HG03571 (cell line): ENCODE measurements at regions not wholly inside any gene's neighbourhood (a gene's known extent, or its start where the extent isn't known, plus 50 kb on each side); places are given as distances from the start of the nearest gene placed in this dataset.

ENCODE experiments used
- ATAC-seq: cut with Tn5 transposase; IDR thresholded peaks from one replicate; pipeline ENCODE4 v1.9.1; 2021; ENCODE audit not compliant: unreplicated experiment

DNA sequence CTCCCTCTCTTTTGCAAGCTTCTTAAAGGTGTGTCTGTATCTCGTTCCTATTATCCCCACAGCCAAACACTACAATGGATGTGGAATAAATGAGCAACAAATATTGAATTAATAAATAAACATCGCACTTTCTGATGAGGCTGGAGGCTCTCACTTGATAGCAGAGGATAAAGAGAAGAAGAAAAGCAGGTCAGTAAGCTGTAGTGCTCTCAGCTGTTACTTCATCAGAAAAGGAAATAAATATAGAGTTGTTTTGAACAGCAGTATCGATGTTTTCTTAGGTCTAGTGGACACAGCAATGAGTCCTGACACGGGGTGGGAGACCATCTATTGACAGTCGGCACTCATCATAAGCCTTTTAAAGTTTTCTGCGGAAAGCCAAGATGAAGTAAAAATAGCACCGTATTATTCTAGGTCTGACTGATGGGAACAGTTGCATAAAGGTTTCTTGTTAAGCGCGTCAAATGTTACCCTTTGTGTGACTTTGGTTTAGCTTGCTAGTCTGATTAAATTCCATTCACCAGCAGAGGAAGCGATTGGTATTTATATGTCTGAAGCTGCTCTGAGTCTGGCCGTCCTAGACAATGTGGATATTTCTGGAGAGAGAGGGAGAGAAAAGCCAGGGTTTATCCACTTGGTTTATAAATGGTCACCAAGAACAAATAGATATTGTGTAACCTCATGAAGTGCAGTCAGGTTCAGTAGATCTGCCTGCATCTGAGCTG, 646.1 kb downstream of the CDH11 start:
- ATAC-seq: no peak

DNA sequence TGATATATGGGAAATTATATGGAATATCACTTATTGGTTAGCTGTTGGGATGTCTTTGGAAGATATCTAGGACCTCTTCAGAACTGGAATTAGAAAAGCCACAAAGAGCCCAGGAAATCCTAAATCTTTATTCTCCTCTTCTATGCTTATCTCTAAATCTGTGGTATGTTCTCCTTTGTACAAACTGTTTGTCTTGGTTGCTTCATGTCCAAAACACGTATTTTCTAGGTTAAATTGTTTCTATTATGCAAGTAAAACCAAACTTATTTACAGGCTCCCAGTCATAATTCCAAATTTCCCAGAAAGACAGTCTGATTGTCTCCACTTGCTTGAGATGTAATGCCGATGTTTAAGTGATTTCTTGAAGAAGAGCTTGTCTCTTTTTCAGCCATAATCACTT, 650.9 kb downstream of the CDH11 start:
- ATAC-seq: no peak

DNA sequence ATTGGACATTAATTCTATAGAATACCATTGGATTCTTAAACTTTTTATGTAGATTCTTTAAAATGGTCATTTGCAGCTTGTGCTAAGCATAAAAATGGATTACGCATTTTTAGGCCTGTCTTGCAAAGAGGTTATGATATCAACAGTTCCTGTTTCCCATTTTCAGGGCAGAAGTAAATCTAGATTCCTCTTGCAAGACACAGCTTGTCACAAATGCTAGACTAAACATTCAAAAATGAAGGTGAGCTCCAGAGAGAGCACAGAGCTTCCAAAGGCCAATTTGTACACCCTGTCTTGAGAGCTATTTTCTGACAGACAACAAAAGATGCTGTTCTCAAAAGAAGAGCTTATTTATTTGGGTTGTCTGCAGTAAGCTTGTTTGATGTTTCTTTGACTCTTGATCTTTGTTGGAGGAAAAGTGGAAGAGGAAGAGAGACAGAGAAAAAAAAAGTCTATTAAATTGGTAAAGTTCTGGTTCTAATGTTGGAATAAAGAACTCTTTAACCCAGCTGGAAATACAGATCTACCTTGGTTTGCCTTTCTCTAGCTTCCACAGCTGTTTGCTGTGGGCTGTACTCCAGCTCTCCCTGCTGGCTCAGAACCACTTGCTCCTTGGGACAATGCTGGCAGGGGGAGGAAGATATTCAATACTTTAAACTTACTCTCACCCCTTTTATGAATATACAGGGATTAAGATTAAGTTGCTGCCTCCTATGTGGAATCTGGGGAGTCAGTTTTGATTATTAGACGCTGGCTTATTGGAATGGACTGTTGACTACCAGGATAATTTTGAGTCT, 651.8 kb downstream of the CDH11 start:
- ATAC-seq: no peak

DNA sequence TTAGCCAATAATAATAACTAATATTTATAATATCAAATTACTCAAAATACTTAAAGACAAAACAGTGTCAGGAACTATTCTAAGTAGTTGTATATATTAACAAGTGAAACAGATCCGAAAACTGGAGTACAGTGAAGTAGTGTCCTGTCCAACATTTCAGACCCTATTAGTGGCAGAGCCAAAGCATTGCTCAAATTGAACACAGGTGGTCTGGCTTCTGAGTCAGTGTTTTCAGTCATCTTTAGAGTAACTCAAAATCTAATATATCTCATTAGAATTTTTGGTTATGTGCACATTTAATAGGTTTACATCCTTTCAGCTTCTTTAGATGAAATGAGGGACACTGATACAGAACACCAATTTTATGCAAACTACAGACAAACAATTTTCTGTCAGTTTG, 652.5 kb downstream of the CDH11 start:
- no peak for ATAC-seq

DNA sequence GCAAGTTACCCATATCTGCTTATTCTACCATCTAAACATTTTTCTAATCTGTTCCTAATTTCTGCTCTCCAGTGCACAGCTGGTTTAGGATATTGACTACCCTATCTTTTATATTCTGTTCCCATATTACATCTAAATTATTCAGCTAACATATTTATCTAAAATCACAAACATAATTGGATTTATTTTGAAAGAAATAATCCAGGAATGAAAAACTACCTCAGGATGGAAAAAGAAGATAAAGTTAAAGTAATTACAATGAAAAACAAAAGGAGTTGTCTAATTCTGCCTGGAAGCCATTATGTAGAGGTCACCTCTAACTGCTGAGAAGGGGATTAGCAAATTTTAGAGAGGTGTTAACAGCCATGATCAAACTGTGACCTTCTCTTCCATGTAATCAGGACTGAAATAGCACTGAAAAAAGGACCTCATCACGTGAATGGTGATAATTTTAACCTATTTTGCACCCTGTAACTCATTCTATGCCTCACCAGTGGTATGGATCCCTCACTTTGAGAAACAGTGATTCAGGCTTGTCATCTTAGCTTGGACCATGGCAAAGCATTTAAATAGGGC, 653.3 kb downstream of the CDH11 start:
- ATAC-seq: no peak

DNA sequence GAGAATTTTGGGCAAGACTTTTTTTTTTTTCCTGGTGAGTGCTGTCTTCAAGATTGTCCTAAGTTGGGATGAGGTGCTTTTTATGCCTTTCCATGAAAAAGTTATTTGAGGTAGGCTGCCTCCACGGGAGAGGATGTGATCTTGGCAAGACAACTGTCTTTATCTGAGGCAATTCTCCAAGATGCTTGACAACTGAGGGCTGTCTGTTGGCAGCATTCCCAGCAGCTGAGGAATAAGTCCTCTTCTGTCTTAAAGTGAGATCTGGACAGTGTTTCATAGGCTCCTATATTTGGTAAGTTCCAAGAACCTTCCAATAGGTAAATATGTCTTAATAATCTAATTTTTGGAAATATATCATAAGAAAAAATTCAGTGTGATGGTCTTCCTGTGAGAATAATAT, 662.0 kb downstream of the CDH11 start:
- ATAC-seq: no peak

DNA sequence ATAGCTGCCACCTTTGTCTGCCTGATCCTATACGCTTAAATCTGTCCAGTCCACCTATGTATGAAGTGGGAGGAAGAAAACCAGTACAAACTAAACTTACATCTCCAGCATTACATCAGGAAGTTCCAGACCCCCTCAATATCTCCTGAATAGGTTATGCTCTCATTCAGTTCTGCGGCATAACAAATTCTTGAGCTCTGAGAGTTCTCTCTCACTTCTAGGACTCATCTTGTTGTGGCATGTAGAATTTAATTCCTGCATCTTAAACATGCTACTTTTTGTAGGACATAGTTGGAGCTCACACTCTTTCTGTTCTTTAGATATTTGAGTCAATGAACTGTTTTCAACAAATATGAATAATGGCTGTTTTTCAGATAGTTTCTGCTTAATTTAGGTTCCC, 662.5 kb downstream of the CDH11 start:
- ATAC-seq: no peak

DNA sequence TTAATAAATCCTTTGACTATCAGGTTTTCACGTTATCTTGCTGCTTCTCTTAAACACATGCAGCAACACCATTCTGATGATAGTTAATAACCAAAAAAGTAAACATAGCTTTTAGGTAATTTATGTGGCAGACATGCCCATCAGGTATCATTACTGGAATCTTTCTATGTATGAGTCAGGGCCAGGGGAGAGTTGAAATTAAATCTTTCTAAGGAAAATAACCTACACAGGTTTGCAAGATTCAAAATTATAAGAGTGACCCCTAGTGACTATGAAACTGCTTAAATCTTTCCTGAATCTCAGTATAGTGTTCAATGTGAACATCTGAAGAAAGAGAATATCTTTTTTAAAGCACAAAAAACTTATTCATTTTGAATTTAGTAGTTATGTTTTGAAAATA, 666.6 kb downstream of the CDH11 start:
- ATAC-seq: no peak

DNA sequence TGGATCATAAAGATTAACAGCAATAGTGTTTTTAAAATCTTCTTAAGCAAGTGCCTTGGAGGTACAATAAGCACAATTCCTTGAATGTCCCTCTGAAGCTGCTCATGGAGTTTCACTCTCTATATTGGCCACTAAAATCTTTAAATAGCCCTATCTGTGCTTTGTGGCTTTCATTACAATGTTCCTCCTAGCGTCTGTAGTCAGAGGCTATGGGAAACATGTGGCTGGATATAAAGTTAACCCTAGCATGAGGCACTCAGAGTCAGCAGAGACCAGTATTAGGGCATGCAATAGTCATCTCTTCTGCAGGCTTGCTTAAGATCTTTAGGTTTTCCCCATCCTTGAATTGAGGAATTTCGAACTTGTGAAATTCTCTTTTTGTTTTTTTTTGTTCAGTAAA, 668.2 kb downstream of the CDH11 start:
- no peak for ATAC-seq

DNA sequence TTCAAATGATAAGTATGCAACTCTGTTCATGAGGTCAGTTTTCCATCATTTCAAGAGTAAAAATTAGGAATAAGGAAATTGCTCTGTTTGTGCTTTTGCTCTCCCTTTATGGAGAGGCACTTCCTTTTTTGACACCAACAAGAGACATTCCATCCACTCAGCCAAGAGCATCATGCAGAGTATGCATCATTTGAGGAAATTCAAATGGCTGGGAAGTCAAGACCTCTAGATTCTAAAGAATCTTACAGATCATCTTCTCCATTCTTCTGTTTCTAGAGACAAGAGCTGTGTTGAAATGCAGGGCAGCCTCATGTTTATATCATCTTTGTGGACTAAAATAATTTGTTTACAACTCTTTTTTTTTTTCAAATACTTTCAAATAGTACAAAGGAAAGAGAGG, 669.4 kb downstream of the CDH11 start:
- no peak for ATAC-seq

DNA sequence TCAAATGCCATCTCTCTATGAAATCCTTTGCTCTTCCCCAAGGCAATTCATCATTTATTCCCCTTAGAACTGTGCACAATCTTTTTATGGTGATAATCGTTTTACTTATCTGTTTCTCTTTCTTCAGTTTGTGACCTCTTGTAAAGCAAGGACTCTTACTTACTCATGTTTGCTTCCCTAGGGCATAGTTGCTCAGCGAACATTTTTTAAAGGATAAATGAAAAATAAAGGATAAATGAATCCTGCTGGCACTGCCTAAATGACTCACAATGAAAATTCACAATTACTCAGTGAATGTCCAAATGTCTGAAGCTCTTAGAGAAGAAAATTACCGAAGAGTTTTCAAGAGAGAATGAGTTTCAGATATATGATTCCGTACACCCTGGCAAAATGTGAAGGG, 671.7 kb downstream of the CDH11 start:
- no peak for ATAC-seq

DNA sequence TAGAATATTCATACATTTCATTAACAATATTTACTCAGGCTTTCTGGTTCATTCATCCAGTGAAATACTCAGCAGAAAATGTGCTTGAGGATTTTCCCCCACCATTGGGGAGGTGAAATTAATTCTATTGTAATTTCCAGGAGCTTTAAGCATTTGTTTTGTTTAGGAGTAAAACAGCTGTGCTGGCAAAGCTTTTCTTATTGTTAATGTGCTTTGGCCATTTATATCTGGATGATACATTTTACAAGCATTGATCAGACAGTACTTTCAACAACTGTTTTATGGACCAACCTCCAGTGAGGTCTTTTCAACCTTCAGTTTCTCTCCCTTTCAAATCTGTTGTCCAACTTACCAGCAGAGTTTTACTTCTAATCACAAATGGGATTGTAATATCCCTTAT, 672.4 kb downstream of the CDH11 start:
- no peak for ATAC-seq

DNA sequence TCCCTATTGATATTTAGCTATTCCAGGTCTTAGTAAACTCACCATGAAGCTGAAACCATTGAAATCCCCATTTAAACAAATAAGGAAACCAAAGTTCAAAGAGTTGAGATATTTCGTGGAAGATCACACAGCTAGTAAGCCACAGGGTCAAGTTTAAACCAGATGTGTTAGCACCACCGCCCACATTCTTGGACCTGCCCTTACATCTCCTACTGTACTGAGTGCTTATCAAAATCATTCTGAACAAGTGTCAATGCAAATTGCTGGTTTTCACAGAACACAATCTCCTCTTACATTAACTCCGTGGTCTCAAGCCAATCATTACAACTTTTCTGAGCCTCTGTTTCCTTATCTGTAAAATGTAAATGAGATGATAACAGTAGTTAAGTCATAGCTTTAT, 676.2 kb downstream of the CDH11 start:
- ATAC-seq: no peak

DNA sequence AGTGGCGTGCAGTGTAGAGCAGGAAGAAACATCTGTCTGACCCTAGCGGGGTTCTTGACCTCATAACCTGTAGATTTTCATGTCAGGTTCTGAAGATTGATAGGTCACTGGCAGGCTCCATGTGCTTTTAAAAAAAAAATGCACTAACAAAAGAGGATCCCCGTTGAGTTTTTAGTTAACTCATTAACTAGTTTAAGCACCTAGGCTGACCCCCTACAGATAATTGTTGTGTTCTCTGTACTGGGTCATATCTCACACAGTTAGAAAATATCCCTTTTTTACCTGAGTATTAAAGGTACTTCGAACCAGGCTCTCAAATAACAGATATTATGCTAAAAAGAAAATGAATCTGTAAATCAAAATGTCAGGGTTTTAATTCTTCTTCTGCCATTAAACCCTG, 676.6 kb downstream of the CDH11 start:
- ATAC-seq: no peak

DNA sequence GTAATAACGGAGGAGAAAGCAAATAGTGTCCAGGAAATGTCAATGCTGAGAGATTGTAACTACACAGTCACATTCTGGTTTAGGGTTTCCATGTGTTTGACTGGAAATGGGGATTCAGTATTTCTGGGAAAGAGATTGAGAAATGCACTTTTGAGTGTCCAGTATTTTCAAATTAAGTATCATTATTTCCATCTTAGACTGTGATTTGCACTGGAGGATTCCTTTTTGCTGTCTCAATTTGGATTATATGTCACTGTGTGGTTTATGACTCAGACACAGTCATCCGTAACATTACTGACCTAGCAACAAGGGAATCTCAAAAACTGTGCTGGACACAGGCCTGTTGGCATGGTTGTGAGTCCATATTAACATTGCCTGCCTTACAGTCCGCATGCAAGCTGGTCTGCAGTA, 681.4 kb downstream of the CDH11 start:
- ATAC-seq: no peak

DNA sequence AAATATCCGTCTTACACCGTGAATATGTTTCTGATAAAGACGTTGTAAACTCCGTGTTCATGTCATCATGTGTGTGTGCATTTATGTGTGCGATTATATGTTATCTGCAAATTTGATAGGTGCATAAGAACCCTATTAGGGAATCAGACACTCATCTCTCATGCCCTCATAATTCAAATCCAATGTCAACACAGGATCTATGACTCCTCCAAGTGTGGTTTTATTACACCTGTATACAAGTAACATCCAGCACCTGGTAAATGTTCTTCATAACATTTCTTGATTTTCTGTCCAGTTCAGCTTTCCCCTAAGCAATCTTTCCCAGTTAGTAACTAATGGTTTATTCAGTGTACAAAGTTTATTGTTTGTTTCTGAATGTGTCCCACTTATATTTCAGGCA, 681.9 kb downstream of the CDH11 start:
- ATAC-seq: no peak

DNA sequence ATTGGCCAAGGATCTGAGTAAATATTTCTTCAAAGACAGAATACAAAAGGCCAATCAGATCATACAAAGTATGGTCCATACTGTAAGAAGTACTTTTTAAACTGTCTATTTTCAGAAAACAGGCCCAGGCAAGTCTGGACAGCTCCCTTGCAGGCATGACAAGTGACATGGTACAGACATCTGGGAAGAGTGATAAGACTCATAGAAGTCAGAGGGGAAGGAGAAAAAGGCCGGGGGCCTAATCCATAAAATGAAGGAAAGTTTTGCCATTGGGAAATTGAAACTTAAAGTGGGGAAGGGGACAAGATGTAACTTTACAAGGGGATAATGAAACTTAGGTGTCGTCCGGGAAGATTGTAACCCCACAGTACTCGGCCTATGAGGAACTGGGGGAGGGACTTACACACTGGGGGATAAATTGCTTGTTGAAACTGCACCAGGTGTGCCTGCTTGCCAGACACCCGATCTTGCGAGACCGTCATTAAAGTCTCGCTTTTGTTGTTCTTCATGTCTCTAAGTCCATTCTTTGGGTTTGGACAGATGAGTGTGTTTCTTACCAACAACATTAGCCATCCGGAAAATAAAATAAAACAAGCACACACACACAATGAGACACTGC, 684.0 kb downstream of the CDH11 start:
- ATAC-seq: no peak

DNA sequence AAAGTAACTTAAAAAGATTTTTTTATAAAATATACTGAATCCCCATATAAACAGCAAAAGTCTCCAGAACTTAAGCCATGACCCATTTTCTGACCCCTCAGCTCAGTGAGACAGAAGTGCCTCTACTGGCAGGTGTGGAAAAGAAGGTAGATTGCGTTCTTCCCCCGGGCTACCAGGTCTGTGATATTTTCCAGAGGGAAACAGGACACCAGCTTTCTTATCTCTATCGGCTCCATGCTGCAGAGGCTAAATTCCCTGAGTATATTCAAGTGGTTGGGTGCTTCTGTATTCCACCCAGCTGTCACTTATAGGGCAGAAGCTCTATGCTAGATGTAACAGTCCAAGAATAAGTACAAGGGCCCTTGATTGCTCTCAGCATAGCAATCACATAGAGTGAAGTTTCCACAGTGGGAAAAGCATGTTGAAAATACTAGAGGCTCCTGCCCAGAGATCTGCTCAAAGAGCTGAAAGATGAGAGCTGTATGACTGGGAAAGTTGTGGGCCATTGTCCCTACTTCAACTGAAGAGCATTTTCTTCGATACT, 687.3 kb downstream of the CDH11 start:
- ATAC-seq: no peak

DNA sequence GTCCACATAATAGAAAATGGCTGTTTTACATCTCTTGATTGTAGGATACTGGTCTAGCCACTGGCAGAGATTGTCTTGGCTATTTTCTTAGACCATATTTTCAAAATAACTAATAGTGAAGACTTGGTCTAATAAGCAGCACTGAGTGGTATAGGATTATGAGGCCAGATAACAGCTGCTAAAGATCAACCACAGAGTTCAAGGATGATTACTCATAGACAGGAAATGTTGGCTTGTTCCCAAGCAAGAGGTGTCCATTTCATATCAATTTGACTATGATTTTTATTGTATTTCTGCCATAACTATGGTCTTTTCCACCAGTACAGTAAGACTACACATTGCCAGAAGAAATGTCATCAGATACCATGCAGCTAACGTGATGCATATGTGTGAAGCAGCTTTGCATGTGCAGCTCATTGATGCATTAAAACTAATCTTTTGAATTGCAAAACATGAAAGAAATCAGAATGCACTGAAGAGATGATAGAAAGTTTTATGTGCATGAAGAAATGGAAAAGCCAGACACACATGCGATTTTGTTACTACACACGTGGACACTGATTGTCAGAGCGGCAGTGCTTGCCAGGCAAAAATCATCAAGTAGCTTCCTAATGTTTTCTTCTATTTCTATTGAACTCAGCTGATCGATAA, 693.3 kb downstream of the CDH11 start:
- ATAC-seq: no peak

DNA sequence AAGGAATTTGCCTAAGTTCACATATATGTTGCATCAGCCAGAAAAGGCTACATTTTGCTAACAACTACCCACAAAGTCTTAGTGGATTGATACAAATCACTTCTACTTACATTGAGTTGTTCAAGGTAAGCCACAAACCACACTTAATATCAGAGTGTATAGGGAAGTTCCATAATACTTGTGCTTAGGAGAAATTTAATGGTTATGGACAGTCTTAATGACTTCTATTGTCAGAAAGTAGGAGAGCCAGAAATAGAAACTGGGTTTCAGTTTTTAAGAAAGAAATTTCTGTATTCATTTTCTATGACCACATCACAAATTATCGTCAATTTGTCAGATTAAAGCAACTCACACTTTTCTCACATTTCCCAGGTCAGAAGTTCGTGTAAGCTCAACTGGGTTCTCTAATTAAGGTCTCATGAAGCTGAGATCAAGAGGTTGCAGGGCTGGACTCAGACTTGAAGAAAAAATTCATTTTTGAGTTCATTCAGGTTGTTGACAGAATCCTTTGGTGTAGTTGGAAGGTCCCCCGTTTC, 695.7 kb downstream of the CDH11 start:
- ATAC-seq: no peak

DNA sequence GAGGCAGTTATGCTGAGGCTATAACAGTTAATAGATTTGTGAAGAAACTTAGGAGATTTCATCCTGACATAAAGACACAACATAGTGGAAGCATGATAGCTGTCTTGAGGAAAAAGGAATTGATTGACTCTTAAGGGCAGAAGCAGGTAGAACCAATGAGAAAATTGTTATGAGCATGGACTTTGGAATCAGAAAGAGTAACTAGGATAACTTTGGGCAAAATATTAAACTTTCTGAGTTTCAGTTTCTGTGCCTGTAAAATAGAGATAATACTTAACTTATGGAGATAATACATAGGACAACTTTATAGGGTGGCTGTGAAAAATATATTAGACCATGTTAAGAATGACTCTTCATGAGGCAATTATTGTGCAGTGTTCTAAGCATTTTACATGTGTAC, 696.5 kb downstream of the CDH11 start:
- no peak for ATAC-seq
